ENCODE measurements at regions not wholly inside any gene's neighbourhood (a gene's known extent, or its start where the extent isn't known, plus 50 kb on each side); places are given as distances from the start of the nearest gene placed in this dataset.

DNA sequence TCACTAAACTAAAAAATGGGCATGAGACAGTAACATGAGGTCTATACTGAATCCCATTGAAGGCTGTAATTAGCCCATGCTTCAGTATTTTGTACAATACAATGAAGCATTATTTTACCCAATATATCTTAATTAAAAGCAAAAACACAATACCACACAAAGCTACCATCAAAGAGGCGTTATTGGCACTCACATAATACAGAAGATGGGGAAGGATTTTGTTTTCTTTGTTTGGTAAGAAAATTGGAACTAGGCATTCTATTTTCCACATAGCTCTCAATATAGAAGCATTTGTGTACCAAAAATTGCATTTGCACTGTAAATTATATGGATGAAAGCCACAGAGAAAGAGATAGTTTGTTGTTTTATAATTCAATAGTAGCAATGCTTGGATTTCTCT is 761.0 kb downstream of the EFNA5 start (continued):
- TF ChIP-seq, protein P1, sequence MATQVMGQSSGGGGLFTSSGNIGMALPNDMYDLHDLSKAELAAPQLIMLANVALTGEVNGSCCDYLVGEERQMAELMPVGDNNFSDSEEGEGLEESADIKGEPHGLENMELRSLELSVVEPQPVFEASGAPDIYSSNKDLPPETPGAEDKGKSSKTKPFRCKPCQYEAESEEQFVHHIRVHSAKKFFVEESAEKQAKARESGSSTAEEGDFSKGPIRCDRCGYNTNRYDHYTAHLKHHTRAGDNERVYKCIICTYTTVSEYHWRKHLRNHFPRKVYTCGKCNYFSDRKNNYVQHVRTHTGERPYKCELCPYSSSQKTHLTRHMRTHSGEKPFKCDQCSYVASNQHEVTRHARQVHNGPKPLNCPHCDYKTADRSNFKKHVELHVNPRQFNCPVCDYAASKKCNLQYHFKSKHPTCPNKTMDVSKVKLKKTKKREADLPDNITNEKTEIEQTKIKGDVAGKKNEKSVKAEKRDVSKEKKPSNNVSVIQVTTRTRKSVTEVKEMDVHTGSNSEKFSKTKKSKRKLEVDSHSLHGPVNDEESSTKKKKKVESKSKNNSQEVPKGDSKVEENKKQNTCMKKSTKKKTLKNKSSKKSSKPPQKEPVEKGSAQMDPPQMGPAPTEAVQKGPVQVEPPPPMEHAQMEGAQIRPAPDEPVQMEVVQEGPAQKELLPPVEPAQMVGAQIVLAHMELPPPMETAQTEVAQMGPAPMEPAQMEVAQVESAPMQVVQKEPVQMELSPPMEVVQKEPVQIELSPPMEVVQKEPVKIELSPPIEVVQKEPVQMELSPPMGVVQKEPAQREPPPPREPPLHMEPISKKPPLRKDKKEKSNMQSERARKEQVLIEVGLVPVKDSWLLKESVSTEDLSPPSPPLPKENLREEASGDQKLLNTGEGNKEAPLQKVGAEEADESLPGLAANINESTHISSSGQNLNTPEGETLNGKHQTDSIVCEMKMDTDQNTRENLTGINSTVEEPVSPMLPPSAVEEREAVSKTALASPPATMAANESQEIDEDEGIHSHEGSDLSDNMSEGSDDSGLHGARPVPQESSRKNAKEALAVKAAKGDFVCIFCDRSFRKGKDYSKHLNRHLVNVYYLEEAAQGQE (IDR thresholded peaks at IDR 0.05; ENCODE audit: low read depth, low read length) = no peak
- TF ChIP-seq RAD21 (IDR thresholded peaks at IDR 0.05; ENCODE audit: low read length) (no peak), YY1 (IDR thresholded peaks at IDR 0.05; ENCODE audit: low read depth) (no peak), CHD2 (IDR thresholded peaks at IDR 0.05; ENCODE audit: low read length, partially characterized antibody) (no peak), FOXJ3 (CRISPR knock-in tag; IDR thresholded peaks at IDR 0.05) (no peak), TAF1 (IDR thresholded peaks at IDR 0.05; ENCODE audit: borderline replicate concordance, low read depth, low read length) (no peak), ELF1 (IDR thresholded peaks at IDR 0.05) (no peak), NRF1 (IDR thresholded peaks at IDR 0.05; ENCODE audit: low read depth, low read length) (no peak), JUND (IDR thresholded peaks at IDR 0.05) (no peak), FOSL2 (IDR thresholded peaks at IDR 0.05; ENCODE audit: borderline replicate concordance, low read depth) (no peak)
- TF ChIP-seq, protein P2, sequence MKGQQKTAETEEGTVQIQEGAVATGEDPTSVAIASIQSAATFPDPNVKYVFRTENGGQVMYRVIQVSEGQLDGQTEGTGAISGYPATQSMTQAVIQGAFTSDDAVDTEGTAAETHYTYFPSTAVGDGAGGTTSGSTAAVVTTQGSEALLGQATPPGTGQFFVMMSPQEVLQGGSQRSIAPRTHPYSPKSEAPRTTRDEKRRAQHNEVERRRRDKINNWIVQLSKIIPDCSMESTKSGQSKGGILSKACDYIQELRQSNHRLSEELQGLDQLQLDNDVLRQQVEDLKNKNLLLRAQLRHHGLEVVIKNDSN (IDR thresholded peaks at IDR 0.05; ENCODE audit: borderline replicate concordance, low read depth) = no peak

DNA sequence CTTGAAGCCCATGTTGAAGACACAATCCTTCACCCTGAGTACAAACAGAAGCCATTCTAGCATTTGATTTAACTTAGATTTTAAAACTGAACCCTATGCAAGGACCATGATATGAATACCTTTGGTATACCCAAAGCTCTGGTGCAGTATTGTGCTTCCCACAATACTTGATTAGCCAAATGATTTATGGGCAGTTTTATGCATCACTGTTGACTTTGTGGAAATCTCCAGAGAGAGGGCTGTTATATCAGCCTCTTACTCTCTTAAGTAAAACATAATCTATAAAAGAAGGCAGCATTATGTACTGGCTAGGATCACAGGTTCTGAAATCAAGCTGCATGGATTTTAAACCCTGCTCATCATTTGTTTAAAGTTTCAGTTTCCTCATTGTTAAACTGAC is 762.8 kb downstream of the EFNA5 start:
- Histone ChIP-seq H3K9me2 (no peaks in the 10 kb centered on the region), H4K20me1 (ENCODE audit: insufficient read depth) (no peaks in the 10 kb centered on the region), H3F3A (replicated peaks; ENCODE audit: insufficient read depth) (no peaks in the 10 kb centered on the region), H3K9ac (no peak overlapping the region), H2AFZ (ENCODE audit: low read depth) (no peak overlapping the region), H3K4me3 (ENCODE audit: low read depth in 2 of 2, low read length in 1 of 2) (no peak overlapping the region), H3K36me3 (replicated peaks in 1 of 2; ENCODE audit: control insufficient read depth in 1 of 2, insufficient read depth in 2 of 2, low read length in 1 of 2) (no peaks in the 10 kb centered on the region), H3K79me2 (ENCODE audit: insufficient read depth) (no peaks in the 10 kb centered on the region), H3K4me1 (ENCODE audit: control insufficient read depth in 1 of 2, insufficient read depth in 2 of 2, low read depth in 1 of 2, low read length in 1 of 2) (no peaks in the 10 kb centered on the region), H3K4me2 (no peak overlapping the region), H3K27me3 (ENCODE audit: insufficient read depth) (no peaks in the 10 kb centered on the region), H3K9me3 (no peaks in the 10 kb centered on the region), H3K27ac (ENCODE audit: low read depth in 2 of 2, low read length in 1 of 2) (no peak overlapping the region)
- TF ChIP-seq EZH2phosphoT487 (IDR thresholded peaks at IDR 0.05; ENCODE audit: borderline replicate concordance, low read depth) = no peak
- TF ChIP-seq GATA2 (CRISPR knock-in tag; IDR thresholded peaks at IDR 0.05) = no peak
- TF ChIP-seq, protein P3, sequence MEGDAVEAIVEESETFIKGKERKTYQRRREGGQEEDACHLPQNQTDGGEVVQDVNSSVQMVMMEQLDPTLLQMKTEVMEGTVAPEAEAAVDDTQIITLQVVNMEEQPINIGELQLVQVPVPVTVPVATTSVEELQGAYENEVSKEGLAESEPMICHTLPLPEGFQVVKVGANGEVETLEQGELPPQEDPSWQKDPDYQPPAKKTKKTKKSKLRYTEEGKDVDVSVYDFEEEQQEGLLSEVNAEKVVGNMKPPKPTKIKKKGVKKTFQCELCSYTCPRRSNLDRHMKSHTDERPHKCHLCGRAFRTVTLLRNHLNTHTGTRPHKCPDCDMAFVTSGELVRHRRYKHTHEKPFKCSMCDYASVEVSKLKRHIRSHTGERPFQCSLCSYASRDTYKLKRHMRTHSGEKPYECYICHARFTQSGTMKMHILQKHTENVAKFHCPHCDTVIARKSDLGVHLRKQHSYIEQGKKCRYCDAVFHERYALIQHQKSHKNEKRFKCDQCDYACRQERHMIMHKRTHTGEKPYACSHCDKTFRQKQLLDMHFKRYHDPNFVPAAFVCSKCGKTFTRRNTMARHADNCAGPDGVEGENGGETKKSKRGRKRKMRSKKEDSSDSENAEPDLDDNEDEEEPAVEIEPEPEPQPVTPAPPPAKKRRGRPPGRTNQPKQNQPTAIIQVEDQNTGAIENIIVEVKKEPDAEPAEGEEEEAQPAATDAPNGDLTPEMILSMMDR (IDR thresholded peaks at IDR 0.05) = no peak
- TF ChIP-seq JUND (IDR thresholded peaks at IDR 0.05) = no peak
- TF ChIP-seq TEAD4 (IDR thresholded peaks at IDR 0.05; ENCODE audit: borderline replicate concordance, insufficient read depth) = no peak
- no peak for TF ChIP-seq RCOR1 (IDR thresholded peaks at IDR 0.05; ENCODE audit: low read length)
- TF ChIP-seq CHD2 (IDR thresholded peaks at IDR 0.05; ENCODE audit: low read length, partially characterized antibody) = no peak
- no peak for TF ChIP-seq RXRA (IDR thresholded peaks at IDR 0.05; ENCODE audit: borderline replicate concordance, low read depth)
- POLR2A ChIA-PET = no interaction called here
- CTCF ChIA-PET = no interaction called here
- no peak for DNase-seq
